Mesendoderm (in vitro differentiated cells): ENCODE measurements at regions not wholly inside any gene's neighbourhood (a gene's known extent, or its start where the extent isn't known, plus 50 kb on each side); places are given as distances from the start of the nearest gene placed in this dataset.
"Not testable (repeated sequence)": the region's sequence is repeated elsewhere in the genome, so short reads cannot be mapped to it uniquely, and the experiment has no call there.

Source experiments
- DNase-seq: peaks from one replicate; pipeline ENCODE4 v3.0.0; 2013
- H2AK5ac ChIP-seq: 2 replicates; pipeline ENCODE4 v1.6.1; 2013; ENCODE audit warnings: low read length, inconsistent platforms
- H2BK120ac ChIP-seq: 2 replicates; pipeline ENCODE4 v1.6.1; 2013; ENCODE audit warnings: low read depth, mild to moderate bottlenecking, low read length, moderate library complexity, mixed read lengths
- H2BK15ac ChIP-seq: replicated peaks from 2 replicates; pipeline ENCODE4 v1.6.1; 2013; ENCODE audit warnings: low read depth, mild to moderate bottlenecking, moderate library complexity
- H2BK5ac ChIP-seq: 2 replicates; pipeline ENCODE4 v1.6.1; 2013; ENCODE audit warnings: low read length, inconsistent platforms
- H3K18ac ChIP-seq: 2 replicates; pipeline ENCODE4 v1.6.1; 2013; ENCODE audit warnings: mild to moderate bottlenecking, low read length, mixed read lengths
- H3K23ac ChIP-seq: one replicate; pipeline ENCODE4 v1.6.1; 2013; ENCODE audit warnings: low read length
- H3K27ac ChIP-seq: 2 replicates; pipeline ENCODE4 v1.5.1; 2013; ENCODE audit warnings: low read depth, mild to moderate bottlenecking, inconsistent platforms, low read length, moderate library complexity
- H3K27me3 ChIP-seq: 2 replicates; pipeline ENCODE4 v1.6.1; 2013; ENCODE audit warnings: low read length, control low read depth, mild to moderate bottlenecking, inconsistent platforms; ENCODE audit not compliant: insufficient read depth, poor library complexity
- H3K36me3 ChIP-seq: 2 replicates; pipeline ENCODE4 v1.6.1; 2013; ENCODE audit warnings: low read length, inconsistent platforms; ENCODE audit not compliant: control insufficient read depth, insufficient read depth
- H3K4ac ChIP-seq: one replicate; pipeline ENCODE4 v1.6.1; 2013; ENCODE audit warnings: low read depth, mild to moderate bottlenecking, low read length, moderate library complexity
- H3K4me1 ChIP-seq: 2 replicates; pipeline ENCODE4 v1.6.1; 2013; ENCODE audit warnings: low read depth, low read length, inconsistent platforms; ENCODE audit not compliant: control insufficient read depth
- H3K4me2 ChIP-seq: 2 replicates; pipeline ENCODE4 v1.6.1; 2013; ENCODE audit warnings: low read length
- H3K4me3 ChIP-seq: 2 replicates; pipeline ENCODE4 v1.5.1; 2013; ENCODE audit warnings: mild to moderate bottlenecking, low read length
- H3K56ac ChIP-seq: one replicate; pipeline ENCODE4 v1.6.1; 2013; ENCODE audit warnings: low read length
- H3K79me1 ChIP-seq: 2 replicates; pipeline ENCODE4 v1.6.1; 2013; ENCODE audit warnings: low read length, inconsistent platforms
- H3K79me2 ChIP-seq: 2 replicates; pipeline ENCODE4 v1.6.1; 2013; ENCODE audit warnings: mild to moderate bottlenecking, low read length; ENCODE audit not compliant: control insufficient read depth, insufficient read depth
- H3K9ac ChIP-seq: 2 replicates; pipeline ENCODE4 v1.6.1; 2013; ENCODE audit warnings: low read length, inconsistent platforms
- H4K5ac ChIP-seq: one replicate; pipeline ENCODE4 v1.6.1; 2013; ENCODE audit warnings: low read length
- H4K8ac ChIP-seq: one replicate; pipeline ENCODE4 v1.6.1; 2013; ENCODE audit warnings: low read depth, mild to moderate bottlenecking, control low read depth, low read length, moderate library complexity
- WGBS: extraction: QIAGEN DNeasy Blood & Tissue Kit; methylation state at CpG from one replicate; pipeline ENCODE4 v1.1.7; 2013; ENCODE audit warnings: low lambda C conversion rate, missing lambda C conversion rate; ENCODE audit not compliant: insufficient coverage; ENCODE audit errors: extremely low coverage; 5-methylcytosine and 5-hydroxymethylcytosine counted together

DNA sequence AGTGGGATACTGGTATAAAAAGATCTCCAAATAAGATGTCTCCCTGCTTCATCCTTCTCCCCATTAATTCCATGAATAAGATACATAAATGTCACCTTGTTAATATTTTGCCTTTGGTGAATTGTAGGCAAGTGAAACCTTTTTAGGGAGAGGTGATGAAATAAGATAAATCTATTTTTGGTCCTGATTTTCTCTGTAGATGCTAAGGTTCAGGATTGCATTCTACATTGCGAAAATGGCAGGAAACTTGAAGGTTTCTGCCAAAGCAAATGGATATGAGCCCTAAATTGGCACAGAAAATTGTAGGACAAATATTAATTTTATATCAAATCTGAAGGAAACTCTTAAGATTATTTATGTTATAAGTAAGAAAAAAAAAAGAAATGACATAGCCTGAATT lies 107.1 kb downstream of the PLPPR4 start:
- Histone ChIP-seq H3K27me3 (no peaks in the 10 kb centered on the region), H3K79me2 (no peaks in the 10 kb centered on the region), H2AK5ac (no peak overlapping the region), H2BK15ac (no peak overlapping the region), H2BK5ac (no peak overlapping the region), H3K4me1 (no peaks in the 10 kb centered on the region), H4K8ac (no peak overlapping the region), H3K4me2 (no peak overlapping the region), H2BK120ac (no peak overlapping the region), H3K36me3 (no peaks in the 10 kb centered on the region), H3K4ac (no peak overlapping the region), H3K23ac (no peak overlapping the region), H3K9ac (no peak overlapping the region), H3K79me1 (no peaks in the 10 kb centered on the region), H3K56ac (no peak overlapping the region), H3K18ac (no peak overlapping the region), H4K5ac (no peak overlapping the region), H3K4me3 (no peak overlapping the region), H3K27ac (no peak overlapping the region)
- DNase-seq: no peak
- WGBS: no CpG with 5 or more reads among the region's 1 CpG

DNA sequence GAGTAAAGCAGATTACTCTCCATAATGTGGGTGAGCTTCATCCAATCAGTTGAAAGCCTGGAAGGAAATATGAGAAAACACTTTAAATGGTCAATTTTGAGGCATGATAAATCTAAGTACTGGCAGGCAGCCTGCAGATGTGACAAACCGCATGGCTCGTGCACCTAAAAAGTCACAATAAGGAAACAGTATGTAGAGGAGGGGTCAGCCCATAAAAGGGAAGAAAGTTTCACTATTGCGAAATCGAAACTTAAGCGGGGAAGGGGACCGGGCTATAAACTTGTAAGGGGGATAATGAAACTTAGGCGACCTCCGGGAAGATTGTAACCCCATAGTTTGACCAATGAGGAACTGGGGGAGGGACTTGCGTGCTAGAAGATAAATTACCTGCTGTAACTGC lies 109.8 kb downstream of the PLPPR4 start:
- Histone ChIP-seq H3K9ac (no peak overlapping the region), H3K4ac (no peak overlapping the region), H3K56ac (no peak overlapping the region), H2BK15ac (no peak overlapping the region), H2BK5ac (no peak overlapping the region), H3K4me2 (no peak overlapping the region), H3K18ac (no peak overlapping the region), H3K36me3 (no peaks in the 10 kb centered on the region), H2BK120ac (no peak overlapping the region), H3K4me1 (no peaks in the 10 kb centered on the region), H4K5ac (no peak overlapping the region), H3K4me3 (no peak overlapping the region), H3K79me2 (no peaks in the 10 kb centered on the region), H3K79me1 (no peaks in the 10 kb centered on the region), H3K27ac (no peak overlapping the region), H3K27me3 (no peaks in the 10 kb centered on the region), H4K8ac (no peak overlapping the region), H3K23ac (no peak overlapping the region), H2AK5ac (no peak overlapping the region)
- no peak for DNase-seq
- no CpG with 5 or more reads among the region's 9 CpGs for WGBS

GRCh38 chr1:99374693-99375092 lies 110.4 kb downstream of the PLPPR4 start:
- not testable (repeated sequence) for DNase-seq, H3K79me1 ChIP-seq, H2BK15ac ChIP-seq, H3K9ac ChIP-seq, H3K18ac ChIP-seq, H3K4me1 ChIP-seq, H3K4me3 ChIP-seq, H3K4me2 ChIP-seq, H3K4ac ChIP-seq, H4K5ac ChIP-seq, H3K36me3 ChIP-seq, H2AK5ac ChIP-seq, H2BK5ac ChIP-seq, H3K56ac ChIP-seq, H2BK120ac ChIP-seq, H3K79me2 ChIP-seq, H3K23ac ChIP-seq, H3K27me3 ChIP-seq, H4K8ac ChIP-seq, H3K27ac ChIP-seq

DNA sequence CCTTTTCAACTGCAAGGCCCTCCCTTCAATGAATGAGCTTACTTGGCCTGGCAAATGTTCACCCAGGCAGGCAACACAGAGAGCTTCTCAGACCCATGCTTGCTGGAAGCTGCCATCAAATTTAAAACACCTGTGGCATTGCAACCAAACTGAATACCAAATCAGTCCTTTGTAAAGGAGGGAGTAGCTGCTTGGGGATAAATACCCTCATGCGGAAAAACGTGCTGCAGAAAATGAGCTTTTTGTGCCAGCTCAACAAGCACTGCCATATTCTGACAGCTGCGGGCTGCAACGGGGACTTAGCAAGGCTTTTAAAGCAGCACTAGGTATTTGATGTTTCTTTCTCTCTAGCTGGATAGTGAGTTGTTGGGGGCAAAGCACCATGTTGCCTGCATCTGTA lies 119.7 kb downstream of the PLPPR4 start:
- no CpG with 5 or more reads among the region's 4 CpGs for WGBS
- Histone ChIP-seq H3K23ac (no peak overlapping the region), H3K79me2 (no peaks in the 10 kb centered on the region), H3K27ac (no peak overlapping the region), H3K4me3 (no peak overlapping the region), H3K4me2 (no peak overlapping the region), H4K5ac (no peak overlapping the region), H4K8ac (no peak overlapping the region), H2BK15ac (no peak overlapping the region), H2BK120ac (no peak overlapping the region), H3K56ac (no peak overlapping the region), H3K9ac (no peak overlapping the region), H3K36me3 (no peaks in the 10 kb centered on the region), H2BK5ac (no peak overlapping the region), H3K4ac (no peak overlapping the region), H3K27me3 (no peaks in the 10 kb centered on the region), H3K18ac (no peak overlapping the region), H3K4me1 (no peaks in the 10 kb centered on the region), H3K79me1 (no peaks in the 10 kb centered on the region), H2AK5ac (no peak overlapping the region)
- DNase-seq: no peak

- Histone ChIP-seq H2BK120ac (no peak overlapping the region), H3K56ac (no peak overlapping the region), H3K9ac (no peak overlapping the region), H3K79me1 (no peaks in the 10 kb centered on the region), H3K27ac (no peak overlapping the region), H4K8ac (no peak overlapping the region), H3K36me3 (no peaks in the 10 kb centered on the region), H3K79me2 (no peaks in the 10 kb centered on the region), H2AK5ac (no peak overlapping the region), H3K27me3 (no peaks in the 10 kb centered on the region), H3K4ac (no peak overlapping the region), H2BK15ac (no peak overlapping the region), H4K5ac (no peak overlapping the region), H3K4me3 (no peak overlapping the region), H3K23ac (no peak overlapping the region), H2BK5ac (no peak overlapping the region), H3K4me1 (no peaks in the 10 kb centered on the region), H3K4me2 (no peak overlapping the region), H3K18ac (no peak overlapping the region)
- no peak for DNase-seq
- no CpG with 5 or more reads among the region's 4 CpGs for WGBS
Measured at GRCh38 chr1:99385852-99386251, 121.6 kb downstream of the PLPPR4 start.

DNA sequence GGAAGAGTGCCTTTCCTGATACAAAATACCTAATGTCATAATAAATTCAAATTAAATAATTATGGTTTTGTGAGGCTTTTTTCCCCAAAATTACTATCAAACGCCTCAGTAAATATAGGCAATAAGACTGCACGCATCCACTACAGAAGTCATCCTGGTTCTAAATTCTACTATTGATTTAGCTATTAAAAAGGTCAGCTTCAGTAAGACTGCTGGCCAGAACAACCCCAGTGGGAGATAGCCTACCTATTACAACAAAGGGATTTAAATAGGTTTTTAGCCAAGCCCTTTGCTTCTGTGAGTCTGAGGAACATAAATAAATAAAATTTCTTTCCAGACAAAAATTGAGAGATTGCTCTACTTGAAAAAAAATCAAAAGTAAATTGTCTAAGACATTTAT lies 132.1 kb downstream of the PLPPR4 start:
- Histone ChIP-seq H3K56ac (no peak overlapping the region), H3K79me2 (no peaks in the 10 kb centered on the region), H2BK15ac (no peak overlapping the region), H3K4me3 (no peak overlapping the region), H3K9ac (no peak overlapping the region), H3K27me3 (no peaks in the 10 kb centered on the region), H3K27ac (no peak overlapping the region), H3K4me2 (no peak overlapping the region), H3K18ac (no peak overlapping the region), H2AK5ac (no peak overlapping the region), H2BK120ac (no peak overlapping the region), H3K23ac (no peak overlapping the region), H3K4me1 (no peaks in the 10 kb centered on the region), H3K79me1 (no peaks in the 10 kb centered on the region), H4K5ac (no peak overlapping the region), H4K8ac (no peak overlapping the region), H3K4ac (no peak overlapping the region), H3K36me3 (no peaks in the 10 kb centered on the region), H2BK5ac (no peak overlapping the region)
- no peak for DNase-seq
- WGBS: no CpG with 5 or more reads among the region's 2 CpGs
